Neural progenitor cell (in vitro differentiated cells): ENCODE measurements at regions not wholly inside any gene's neighbourhood (a gene's known extent, or its start where the extent isn't known, plus 50 kb on each side); places are given as distances from the start of the nearest gene placed in this dataset.

ENCODE experiments used
- DNase-seq: peaks from one replicate; pipeline ENCODE4 v3.0.0-alpha.2; 2016; ENCODE audit warnings: low spot score
- H2AFZ ChIP-seq: fragments of 200-600 bp; sonication (generic); replicated peaks from 2 replicates; pipeline ENCODE4 v1.6.1; 2016; ENCODE audit warnings: antibody characterized with exemption
- H3F3A ChIP-seq: fragments of 200-600 bp; sonication (generic); 2 replicates; pipeline ENCODE4 v1.6.1; 2016; ENCODE audit warnings: antibody characterized with exemption, low read depth
- H3K27ac ChIP-seq: fragments of 200-600 bp; sonication (generic); 2 replicates; pipeline ENCODE4 v1.5.1; 2016; ENCODE audit warnings: mild to moderate bottlenecking
- H3K27me3 ChIP-seq: fragments of 200-600 bp; sonication (generic); 2 replicates; pipeline ENCODE4 v1.6.1; 2016; ENCODE audit warnings: mild to moderate bottlenecking, moderate library complexity
- H3K36me3 ChIP-seq: fragments of 200-600 bp; sonication (generic); 2 replicates; pipeline ENCODE4 v1.5.1; 2016
- H3K4me1 ChIP-seq: fragments of 200-600 bp; sonication (generic); 2 replicates; pipeline ENCODE4 v1.6.1; 2016; ENCODE audit warnings: mixed run types
- H3K4me2 ChIP-seq: fragments of 200-600 bp; sonication (generic); 2 replicates; pipeline ENCODE4 v1.6.1; 2016
- H3K4me3 ChIP-seq: fragments of 200-600 bp; sonication (generic); 2 replicates; pipeline ENCODE4 v1.5.1; 2016
- H3K79me2 ChIP-seq: fragments of 200-600 bp; sonication (generic); 2 replicates; pipeline ENCODE4 v1.6.1; 2016; ENCODE audit warnings: low read depth
- H3K9ac ChIP-seq: fragments of 200-600 bp; sonication (generic); 2 replicates; pipeline ENCODE4 v1.6.1; 2016
- H3K9me3 ChIP-seq: fragments of 200-600 bp; sonication (generic); 2 replicates; pipeline ENCODE4 v1.5.1; 2016; ENCODE audit warnings: low read depth
- H4K20me1 ChIP-seq: fragments of 200-600 bp; sonication (generic); 2 replicates; pipeline ENCODE4 v1.6.1; 2016; ENCODE audit warnings: low read depth
- H3K27ac Mint-ChIP-seq: 3 replicates; pipeline ENCODE4 v1.8.0; 2021; ENCODE audit warnings: mixed read lengths
- H3K27me3 Mint-ChIP-seq: 2 replicates; pipeline ENCODE4 v1.8.0; 2022; ENCODE audit warnings: low read depth, mild to moderate bottlenecking, inconsistent platforms, moderate library complexity, mixed read lengths; ENCODE audit not compliant: insufficient read depth
- H3K36me3 Mint-ChIP-seq: 3 replicates; pipeline ENCODE4 v1.8.0; 2021; ENCODE audit warnings: mixed read lengths
- H3K4me1 Mint-ChIP-seq: 3 replicates; pipeline ENCODE4 v1.8.0; 2021; ENCODE audit warnings: mixed read lengths
- H3K4me3 Mint-ChIP-seq: 3 replicates; pipeline ENCODE4 v1.8.0; 2021; ENCODE audit warnings: mild to moderate bottlenecking, moderate library complexity, mixed read lengths
- H3K9me3 Mint-ChIP-seq: 3 replicates; pipeline ENCODE4 v1.8.0; 2020; ENCODE audit warnings: mixed read lengths
- EZH2 ChIP-seq: fragments of 200-600 bp; sonication (generic); IDR thresholded peaks from 2 replicates; pipeline ENCODE4 v1.6.1; 2017; ENCODE audit warnings: antibody characterized with exemption, mild to moderate bottlenecking, moderate library complexity
- EZH2phosphoT487 ChIP-seq: fragments of 200-600 bp; sonication (generic); IDR thresholded peaks from 2 replicates; pipeline ENCODE4 v1.6.1; 2017; ENCODE audit warnings: antibody characterized with exemption
- TF ChIP-seq, protein P1 (sequence below): fragments of 200-600 bp; sonication (generic); IDR thresholded peaks from 2 replicates; pipeline ENCODE4 v1.5.1; 2017; ENCODE audit warnings: antibody characterized with exemption, mild to moderate bottlenecking

DNA sequence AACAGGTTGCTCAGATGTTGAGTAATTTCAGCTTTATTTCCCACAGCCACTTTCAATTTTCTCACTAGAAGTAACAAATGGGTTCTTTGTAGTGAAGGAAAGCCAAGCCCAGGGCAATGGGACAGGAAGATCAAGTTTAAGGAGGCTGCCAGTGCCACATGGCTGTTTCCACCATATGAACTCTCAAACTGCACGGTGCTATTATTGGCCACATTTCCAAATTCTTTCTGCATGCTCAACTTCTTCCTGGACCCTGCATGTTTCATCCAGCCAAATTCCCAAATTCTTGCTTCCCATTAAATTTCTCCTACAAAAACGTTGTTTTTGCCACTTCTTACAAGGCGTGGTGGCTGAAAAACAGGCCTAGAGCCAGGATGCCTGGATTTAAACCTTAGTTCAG, 193.3 kb upstream of the SPHKAP start:
- Histone ChIP-seq H3K4me1 (no peaks in the 10 kb centered on the region), H4K20me1 (no peaks in the 10 kb centered on the region), H3K4me2 (no peak overlapping the region), H3K4me3 (no peak overlapping the region), H2AFZ (no peak overlapping the region), H3K36me3 (no peaks in the 10 kb centered on the region), H3K79me2 (no peaks in the 10 kb centered on the region), H3F3A (no peaks in the 10 kb centered on the region), H3K9me3 (no peaks in the 10 kb centered on the region), H3K9ac (no peak overlapping the region), H3K27ac (no peak overlapping the region), H3K27me3 (no peaks in the 10 kb centered on the region)
- Mint-ChIP-seq H3K27me3 (peaks cover 2% of the 10 kb centered on the region), H3K9me3 (no peaks in the 10 kb centered on the region), H3K27ac (no peak overlapping the region), H3K4me3 (no peak overlapping the region), H3K36me3 (no peaks in the 10 kb centered on the region), H3K4me1 (no peaks in the 10 kb centered on the region)
- no peak for DNase-seq
- TF ChIP-seq EZH2phosphoT487, result no peak
- TF ChIP-seq EZH2, result no peak
- TF ChIP-seq, protein P1, sequence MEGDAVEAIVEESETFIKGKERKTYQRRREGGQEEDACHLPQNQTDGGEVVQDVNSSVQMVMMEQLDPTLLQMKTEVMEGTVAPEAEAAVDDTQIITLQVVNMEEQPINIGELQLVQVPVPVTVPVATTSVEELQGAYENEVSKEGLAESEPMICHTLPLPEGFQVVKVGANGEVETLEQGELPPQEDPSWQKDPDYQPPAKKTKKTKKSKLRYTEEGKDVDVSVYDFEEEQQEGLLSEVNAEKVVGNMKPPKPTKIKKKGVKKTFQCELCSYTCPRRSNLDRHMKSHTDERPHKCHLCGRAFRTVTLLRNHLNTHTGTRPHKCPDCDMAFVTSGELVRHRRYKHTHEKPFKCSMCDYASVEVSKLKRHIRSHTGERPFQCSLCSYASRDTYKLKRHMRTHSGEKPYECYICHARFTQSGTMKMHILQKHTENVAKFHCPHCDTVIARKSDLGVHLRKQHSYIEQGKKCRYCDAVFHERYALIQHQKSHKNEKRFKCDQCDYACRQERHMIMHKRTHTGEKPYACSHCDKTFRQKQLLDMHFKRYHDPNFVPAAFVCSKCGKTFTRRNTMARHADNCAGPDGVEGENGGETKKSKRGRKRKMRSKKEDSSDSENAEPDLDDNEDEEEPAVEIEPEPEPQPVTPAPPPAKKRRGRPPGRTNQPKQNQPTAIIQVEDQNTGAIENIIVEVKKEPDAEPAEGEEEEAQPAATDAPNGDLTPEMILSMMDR, result no peak

DNA sequence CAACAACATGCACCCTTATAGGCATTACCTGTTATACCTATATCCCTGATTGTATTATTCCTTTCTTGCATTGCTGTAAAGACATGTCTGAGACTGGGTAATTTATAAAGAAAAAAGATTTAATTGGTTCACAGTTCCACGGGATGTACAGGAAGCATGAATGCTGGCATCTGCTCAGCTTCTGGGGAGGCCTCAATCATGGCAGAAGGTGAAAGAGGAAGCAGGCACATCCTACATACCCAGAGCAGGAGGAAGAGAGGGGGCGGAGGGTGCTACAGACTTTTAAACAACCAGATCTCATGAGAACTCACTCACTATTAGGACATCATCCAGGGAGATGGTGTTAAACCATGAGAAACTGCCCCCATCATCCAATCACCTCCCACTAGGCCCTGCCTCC, 191.7 kb upstream of the SPHKAP start:
- no peak overlapping the region for H3K27ac ChIP-seq
- no peak overlapping the region for H2AFZ ChIP-seq
- TF ChIP-seq, protein P1, result no peak
- no peak for TF ChIP-seq EZH2phosphoT487
- no peak for TF ChIP-seq EZH2
- H3K4me2 ChIP-seq, result no peak overlapping the region
- Mint-ChIP-seq H3K9me3 (no peaks in the 10 kb centered on the region), H3K36me3 (no peaks in the 10 kb centered on the region), H3K4me3 (no peak overlapping the region), H3K27ac (no peak overlapping the region), H3K4me1 (no peaks in the 10 kb centered on the region), H3K27me3 (peaks cover 2% of the 10 kb centered on the region)
- no peak overlapping the region for H3K9ac ChIP-seq
- DNase-seq, result no peak
- no peak overlapping the region for H3K4me3 ChIP-seq
- H4K20me1 ChIP-seq, result no peaks in the 10 kb centered on the region
- H3K79me2 ChIP-seq, result no peaks in the 10 kb centered on the region
- no peaks in the 10 kb centered on the region for H3K9me3 ChIP-seq
- no peaks in the 10 kb centered on the region for H3K4me1 ChIP-seq
- H3K36me3 ChIP-seq, result no peaks in the 10 kb centered on the region
- no peaks in the 10 kb centered on the region for H3K27me3 ChIP-seq
- no peaks in the 10 kb centered on the region for H3F3A ChIP-seq

DNA sequence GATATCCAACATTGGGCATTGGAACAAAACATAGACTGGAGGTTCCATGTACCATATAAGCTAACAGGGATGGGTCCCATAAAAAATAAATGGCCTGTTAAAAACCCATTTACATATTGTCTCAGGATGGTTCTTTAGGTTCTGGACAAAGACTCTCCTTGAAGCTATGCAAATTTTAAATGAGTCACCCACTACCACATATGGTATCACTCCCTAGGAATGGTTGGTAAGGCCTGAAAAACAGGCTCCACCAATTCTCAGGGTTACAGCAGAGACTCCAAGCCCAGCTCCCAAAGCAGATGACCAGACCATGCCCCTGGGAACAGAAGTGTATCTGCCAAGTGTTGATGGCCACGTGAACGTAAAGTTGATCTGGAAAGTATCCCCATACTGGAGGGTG, 190.7 kb upstream of the SPHKAP start:
- H3K4me3 Mint-ChIP-seq, result no peak overlapping the region
- H3K27me3 Mint-ChIP-seq, result no peaks in the 10 kb centered on the region

More for the DNA sequence above, 190.7 kb upstream of the SPHKAP start:
- no peaks in the 10 kb centered on the region for H3K9me3 ChIP-seq
- no peaks in the 10 kb centered on the region for H3K4me1 Mint-ChIP-seq
- no peak for TF ChIP-seq EZH2phosphoT487
- TF ChIP-seq, protein P1, result no peak
- no peak overlapping the region for H3K9ac ChIP-seq
- H3K4me1 ChIP-seq, result no peaks in the 10 kb centered on the region
- H3K4me2 ChIP-seq, result no peak overlapping the region
- no peaks in the 10 kb centered on the region for H3K27me3 ChIP-seq
- DNase-seq, result no peak
- H3K79me2 ChIP-seq, result no peaks in the 10 kb centered on the region
- no peaks in the 10 kb centered on the region for H3K9me3 Mint-ChIP-seq
- no peak overlapping the region for H2AFZ ChIP-seq
- no peaks in the 10 kb centered on the region for H3K36me3 ChIP-seq
- H3F3A ChIP-seq, result no peaks in the 10 kb centered on the region
- H4K20me1 ChIP-seq, result no peaks in the 10 kb centered on the region
- H3K4me3 ChIP-seq, result no peak overlapping the region
- H3K27ac ChIP-seq, result no peak overlapping the region
- H3K36me3 Mint-ChIP-seq, result no peaks in the 10 kb centered on the region
- H3K27ac Mint-ChIP-seq, result no peak overlapping the region
